ENCODE measurements at regions not wholly inside any gene's neighbourhood (a gene's known extent, or its start where the extent isn't known, plus 50 kb on each side); places are given as distances from the start of the nearest gene placed in this dataset.

DNA sequence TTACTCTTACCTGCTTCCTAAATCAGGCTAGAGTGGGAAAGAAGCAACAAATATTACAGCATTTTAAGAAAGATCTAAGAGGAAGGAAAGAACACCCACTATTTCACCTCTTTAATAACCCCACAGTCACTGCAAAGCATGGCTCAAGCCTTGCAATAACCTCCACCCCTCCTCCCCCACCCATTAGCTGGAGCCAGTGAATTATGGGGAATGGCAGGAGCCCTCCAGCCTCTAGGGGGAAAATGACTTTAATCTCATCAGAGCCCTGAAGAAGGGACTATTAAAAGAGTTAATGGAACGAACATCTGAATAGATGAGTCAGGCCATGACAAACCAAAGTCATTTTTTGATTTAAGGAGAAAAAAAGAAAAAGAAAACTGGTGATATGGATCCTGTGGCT lies 630.7 kb upstream of the PLXNA2 start:
- TF ChIP-seq EZH2phosphoT487 (IDR thresholded peaks at IDR 0.05; ENCODE audit: low read length): no peak
- TF ChIP-seq, protein P1, sequence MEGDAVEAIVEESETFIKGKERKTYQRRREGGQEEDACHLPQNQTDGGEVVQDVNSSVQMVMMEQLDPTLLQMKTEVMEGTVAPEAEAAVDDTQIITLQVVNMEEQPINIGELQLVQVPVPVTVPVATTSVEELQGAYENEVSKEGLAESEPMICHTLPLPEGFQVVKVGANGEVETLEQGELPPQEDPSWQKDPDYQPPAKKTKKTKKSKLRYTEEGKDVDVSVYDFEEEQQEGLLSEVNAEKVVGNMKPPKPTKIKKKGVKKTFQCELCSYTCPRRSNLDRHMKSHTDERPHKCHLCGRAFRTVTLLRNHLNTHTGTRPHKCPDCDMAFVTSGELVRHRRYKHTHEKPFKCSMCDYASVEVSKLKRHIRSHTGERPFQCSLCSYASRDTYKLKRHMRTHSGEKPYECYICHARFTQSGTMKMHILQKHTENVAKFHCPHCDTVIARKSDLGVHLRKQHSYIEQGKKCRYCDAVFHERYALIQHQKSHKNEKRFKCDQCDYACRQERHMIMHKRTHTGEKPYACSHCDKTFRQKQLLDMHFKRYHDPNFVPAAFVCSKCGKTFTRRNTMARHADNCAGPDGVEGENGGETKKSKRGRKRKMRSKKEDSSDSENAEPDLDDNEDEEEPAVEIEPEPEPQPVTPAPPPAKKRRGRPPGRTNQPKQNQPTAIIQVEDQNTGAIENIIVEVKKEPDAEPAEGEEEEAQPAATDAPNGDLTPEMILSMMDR (IDR thresholded peaks at IDR 0.05; ENCODE audit: low read length): no peak

Data from MM.1S (cell line).